ENCODE measurements at regions not wholly inside any gene's neighbourhood (a gene's known extent, or its start where the extent isn't known, plus 50 kb on each side); places are given as distances from the start of the nearest gene placed in this dataset.
"Not testable (repeated sequence)": the region's sequence is repeated elsewhere in the genome, so short reads cannot be mapped to it uniquely, and the experiment has no call there.

GRCh38 chr10:81135851-81136250 lies 598.1 kb downstream of the SH2D4B start:
- DNase-seq = no peak

- DNase-seq = no peak
Observed at GRCh38 chr10:81136261-81136660, 598.6 kb downstream of the SH2D4B start.

GRCh38 chr10:81145975-81146374 lies 608.3 kb downstream of the SH2D4B start:
- no peak for DNase-seq

- DNase-seq = no peak
Observed at GRCh38 chr10:81146436-81146835, 608.7 kb downstream of the SH2D4B start.

GRCh38 chr10:81152656-81153055 lies 615.0 kb downstream of the SH2D4B start:
- no peak for DNase-seq

- DNase-seq = no peak
Observed at GRCh38 chr10:81157681-81158080, 620.0 kb downstream of the SH2D4B start.

- no peak for DNase-seq
Observed at GRCh38 chr10:81177651-81178244, 640.0 kb downstream of the SH2D4B start.

- no peak for DNase-seq
Observed at GRCh38 chr10:81179324-81179723, 641.6 kb downstream of the SH2D4B start.

- DNase-seq = no peak
Observed at GRCh38 chr10:81179805-81180452, 642.2 kb downstream of the SH2D4B start.

- no peak for DNase-seq
Observed at GRCh38 chr10:81182296-81182695, 644.6 kb downstream of the SH2D4B start.

GRCh38 chr10:81192221-81192788 lies 654.6 kb downstream of the SH2D4B start:
- no peak for DNase-seq

- no peak for DNase-seq
Observed at GRCh38 chr10:81200801-81201200, 663.1 kb downstream of the SH2D4B start.

GRCh38 chr10:81207359-81207758 lies 667.6 kb upstream of the NRG3 start:
- DNase-seq = not testable (repeated sequence)

- no peak for DNase-seq
Observed at GRCh38 chr10:81213370-81213769, 661.6 kb upstream of the NRG3 start.

GRCh38 chr10:81215498-81215897 lies 659.5 kb upstream of the NRG3 start:
- DNase-seq = no peak

GRCh38 chr10:81216949-81217348 lies 658.0 kb upstream of the NRG3 start:
- no peak for DNase-seq

GRCh38 chr10:81218307-81218706 lies 656.7 kb upstream of the NRG3 start:
- no peak for DNase-seq

- DNase-seq = no peak
Observed at GRCh38 chr10:81219758-81220157, 655.2 kb upstream of the NRG3 start.

GRCh38 chr10:81248886-81249285 lies 626.1 kb upstream of the NRG3 start:
- DNase-seq = no peak

- no peak for DNase-seq
Observed at GRCh38 chr10:81251457-81252115, 623.4 kb upstream of the NRG3 start.

- DNase-seq = not testable (repeated sequence)
Observed at GRCh38 chr10:81264991-81265390, 610.0 kb upstream of the NRG3 start.

- DNase-seq = no peak
Observed at GRCh38 chr10:81270051-81270450, 604.9 kb upstream of the NRG3 start.

- no peak for DNase-seq
Observed at GRCh38 chr10:81280497-81281479, 594.2 kb upstream of the NRG3 start.

Data from activated CD8-positive, alpha-beta memory T cell treated with anti-CD3 and anti-CD28 coated beads, Interleukin-2, amount 50 U/mL, for 4 hours (primary cell).